ENCODE measurements at regions not wholly inside any gene's neighbourhood (a gene's known extent, or its start where the extent isn't known, plus 50 kb on each side); places are given as distances from the start of the nearest gene placed in this dataset.

GRCh38 chr12:89059721-89060541 lies 292.4 kb downstream of the DUSP6 start:
- no peaks in the 10 kb centered on the region for H3K79me2 ChIP-seq (ENCODE audit: insufficient read depth)
- H3K36me3 ChIP-seq (replicated peaks in 1 of 2; ENCODE audit: control insufficient read depth in 1 of 2, insufficient read depth in 2 of 2, low read length in 1 of 2), result no peaks in the 10 kb centered on the region
- no peaks in the 10 kb centered on the region for H3K9me2 ChIP-seq
- peaks cover 0 to 3% of the 10 kb centered on the region in 2 experiments; a peak in 2 of 4 replicates for H3K4me1 ChIP-seq (ENCODE audit: control insufficient read depth in 1 of 2, insufficient read depth in 2 of 2, low read depth in 1 of 2, low read length in 1 of 2)
- 92% methylated on average over 9 of the region's 9 CpGs for WGBS (ENCODE audit: low lambda C conversion rate)
- TF ChIP-seq CTCF (IDR thresholded peaks at IDR 0.05), result no peak
- no peak for TF ChIP-seq MEF2A (IDR thresholded peaks at IDR 0.05; ENCODE audit: borderline replicate concordance, low read depth)
- TF ChIP-seq POLR2AphosphoS5 (IDR thresholded peaks at IDR 0.05; ENCODE audit: low read depth, low read length), result no peak
- no peak for TF ChIP-seq GABPA (IDR thresholded peaks at IDR 0.05; ENCODE audit: low read depth)
- TF ChIP-seq FOSL2 (IDR thresholded peaks at IDR 0.05; ENCODE audit: borderline replicate concordance, low read depth), result no peak
- no peak for TF ChIP-seq RCOR1 (IDR thresholded peaks at IDR 0.05; ENCODE audit: low read length)
- TF ChIP-seq RFX5 (IDR thresholded peaks at IDR 0.05; ENCODE audit: low read length), result no peak
- no peak for TF ChIP-seq EZH2phosphoT487 (IDR thresholded peaks at IDR 0.05; ENCODE audit: borderline replicate concordance, low read depth)
- no peak for TF ChIP-seq MAX (IDR thresholded peaks at IDR 0.05; ENCODE audit: low read depth)
- TF ChIP-seq PBX3 (IDR thresholded peaks at IDR 0.05), result no peak
- TF ChIP-seq USF2 (IDR thresholded peaks at IDR 0.05; ENCODE audit: borderline replicate concordance, low read depth, low read length), result no peak
- no peak for TF ChIP-seq MXI1 (IDR thresholded peaks at IDR 0.05; ENCODE audit: low read depth, low read length)
- H3F3A ChIP-seq (replicated peaks; ENCODE audit: insufficient read depth), result peaks cover 8% of the 10 kb centered on the region
- H3K27ac ChIP-seq (ENCODE audit: low read depth in 2 of 2, low read length in 1 of 2), result no peak overlapping the region
- no peak overlapping the region for H3K4me2 ChIP-seq
- H3K9me3 ChIP-seq, result no peaks in the 10 kb centered on the region
- no peak overlapping the region for H3K4me3 ChIP-seq (ENCODE audit: low read depth in 2 of 2, low read length in 1 of 2)
- H3K27me3 ChIP-seq (ENCODE audit: insufficient read depth), result no peaks in the 10 kb centered on the region
- ChIA-PET POLR2A (interaction anchor here (0.6 kb wide), 1 partner anchor 1802 kb away, joined by 3 read pairs; no protein-coding TSS in a partner anchor), CTCF (no interaction called here)
- H2AFZ ChIP-seq (ENCODE audit: low read depth), result no peak overlapping the region
- no peak for DNase-seq
- H4K20me1 ChIP-seq (ENCODE audit: insufficient read depth), result no peaks in the 10 kb centered on the region
- no peak overlapping the region for H3K9ac ChIP-seq

- Histone ChIP-seq H3K9me2 (no peaks in the 10 kb centered on the region), H2AFZ (ENCODE audit: low read depth) (no peak overlapping the region), H4K20me1 (ENCODE audit: insufficient read depth) (no peaks in the 10 kb centered on the region), H3K9ac (no peak overlapping the region), H3K27me3 (ENCODE audit: insufficient read depth) (no peaks in the 10 kb centered on the region), H3K36me3 (replicated peaks in 1 of 2; ENCODE audit: control insufficient read depth in 1 of 2, insufficient read depth in 2 of 2, low read length in 1 of 2) (no peaks in the 10 kb centered on the region), H3K27ac (ENCODE audit: low read depth in 2 of 2, low read length in 1 of 2) (no peak overlapping the region), H3F3A (replicated peaks; ENCODE audit: insufficient read depth) (no peaks in the 10 kb centered on the region), H3K4me2 (no peak overlapping the region), H3K9me3 (no peaks in the 10 kb centered on the region), H3K4me1 (ENCODE audit: control insufficient read depth in 1 of 2, insufficient read depth in 2 of 2, low read depth in 1 of 2, low read length in 1 of 2) (peaks cover 0 to 3% of the 10 kb centered on the region in 2 experiments; a peak in 2 of 4 replicates), H3K79me2 (ENCODE audit: insufficient read depth) (no peaks in the 10 kb centered on the region), H3K4me3 (ENCODE audit: low read depth in 2 of 2, low read length in 1 of 2) (no peak overlapping the region)
- CTCF ChIA-PET, result no interaction called here
- DNase-seq, result no peak
- 62% methylated on average over 3 of the region's 3 CpGs for WGBS (ENCODE audit: low lambda C conversion rate)
- POLR2A ChIA-PET, result no interaction called here
- TF ChIP-seq PBX3 (IDR thresholded peaks at IDR 0.05) (no peak), EP300 (IDR thresholded peaks at IDR 0.05; ENCODE audit: borderline replicate concordance in 1 of 2, low read depth in 1 of 2, low read length in 1 of 2) (no peak), SMC3 (IDR thresholded peaks at IDR 0.05; ENCODE audit: low read depth, low read length) (no peak), MEF2A (IDR thresholded peaks at IDR 0.05; ENCODE audit: borderline replicate concordance, low read depth) (no peak), TEAD4 (IDR thresholded peaks at IDR 0.05; ENCODE audit: borderline replicate concordance, insufficient read depth) (no peak), USF1 (IDR thresholded peaks at IDR 0.05; ENCODE audit: borderline replicate concordance, low read depth) (no peak), MAX (IDR thresholded peaks at IDR 0.05; ENCODE audit: low read depth) (no peak), CHD2 (IDR thresholded peaks at IDR 0.05; ENCODE audit: low read length, partially characterized antibody) (no peak), FOXM1 (IDR thresholded peaks at IDR 0.05; ENCODE audit: low read depth) (no peak), SIN3A (IDR thresholded peaks at IDR 0.05; ENCODE audit: borderline replicate concordance, low read depth, low read length) (no peak), FOSL2 (IDR thresholded peaks at IDR 0.05; ENCODE audit: borderline replicate concordance, low read depth) (no peak), NFIC (IDR thresholded peaks at IDR 0.05; ENCODE audit: borderline replicate concordance) (no peak)
These were observed 293.2 kb downstream of the DUSP6 start for GRCh38 chr12:89059056-89059455.
